Neural progenitor cell (in vitro differentiated cells): ENCODE measurements at regions not wholly inside any gene's neighbourhood (a gene's known extent, or its start where the extent isn't known, plus 50 kb on each side); places are given as distances from the start of the nearest gene placed in this dataset.

Source experiments
- DNase-seq: peaks from one replicate; pipeline ENCODE4 v3.0.0-alpha.2; 2016; ENCODE audit warnings: low spot score
- H2AFZ ChIP-seq: fragments of 200-600 bp; sonication (generic); replicated peaks from 2 replicates; pipeline ENCODE4 v1.6.1; 2016; ENCODE audit warnings: antibody characterized with exemption
- H3F3A ChIP-seq: fragments of 200-600 bp; sonication (generic); 2 replicates; pipeline ENCODE4 v1.6.1; 2016; ENCODE audit warnings: antibody characterized with exemption, low read depth
- H3K27ac ChIP-seq: fragments of 200-600 bp; sonication (generic); 2 replicates; pipeline ENCODE4 v1.5.1; 2016; ENCODE audit warnings: mild to moderate bottlenecking
- H3K27me3 ChIP-seq: fragments of 200-600 bp; sonication (generic); 2 replicates; pipeline ENCODE4 v1.6.1; 2016; ENCODE audit warnings: mild to moderate bottlenecking, moderate library complexity
- H3K36me3 ChIP-seq: fragments of 200-600 bp; sonication (generic); 2 replicates; pipeline ENCODE4 v1.5.1; 2016
- H3K4me1 ChIP-seq: fragments of 200-600 bp; sonication (generic); 2 replicates; pipeline ENCODE4 v1.6.1; 2016; ENCODE audit warnings: mixed run types
- H3K4me2 ChIP-seq: fragments of 200-600 bp; sonication (generic); 2 replicates; pipeline ENCODE4 v1.6.1; 2016
- H3K4me3 ChIP-seq: fragments of 200-600 bp; sonication (generic); 2 replicates; pipeline ENCODE4 v1.5.1; 2016
- H3K79me2 ChIP-seq: fragments of 200-600 bp; sonication (generic); 2 replicates; pipeline ENCODE4 v1.6.1; 2016; ENCODE audit warnings: low read depth
- H3K9ac ChIP-seq: fragments of 200-600 bp; sonication (generic); 2 replicates; pipeline ENCODE4 v1.6.1; 2016
- H3K9me3 ChIP-seq: fragments of 200-600 bp; sonication (generic); 2 replicates; pipeline ENCODE4 v1.5.1; 2016; ENCODE audit warnings: low read depth
- H4K20me1 ChIP-seq: fragments of 200-600 bp; sonication (generic); 2 replicates; pipeline ENCODE4 v1.6.1; 2016; ENCODE audit warnings: low read depth
- H3K27ac Mint-ChIP-seq: 3 replicates; pipeline ENCODE4 v1.8.0; 2021; ENCODE audit warnings: mixed read lengths
- H3K27me3 Mint-ChIP-seq: 2 replicates; pipeline ENCODE4 v1.8.0; 2022; ENCODE audit warnings: low read depth, mild to moderate bottlenecking, inconsistent platforms, moderate library complexity, mixed read lengths; ENCODE audit not compliant: insufficient read depth
- H3K36me3 Mint-ChIP-seq: 3 replicates; pipeline ENCODE4 v1.8.0; 2021; ENCODE audit warnings: mixed read lengths
- H3K4me1 Mint-ChIP-seq: 3 replicates; pipeline ENCODE4 v1.8.0; 2021; ENCODE audit warnings: mixed read lengths
- H3K4me3 Mint-ChIP-seq: 3 replicates; pipeline ENCODE4 v1.8.0; 2021; ENCODE audit warnings: mild to moderate bottlenecking, moderate library complexity, mixed read lengths
- H3K9me3 Mint-ChIP-seq: 3 replicates; pipeline ENCODE4 v1.8.0; 2020; ENCODE audit warnings: mixed read lengths
- CTCF ChIP-seq: fragments of 200-600 bp; sonication (generic); IDR thresholded peaks from 2 replicates; pipeline ENCODE4 v1.5.1; 2017; ENCODE audit warnings: antibody characterized with exemption, mild to moderate bottlenecking
- EZH2 ChIP-seq: fragments of 200-600 bp; sonication (generic); IDR thresholded peaks from 2 replicates; pipeline ENCODE4 v1.6.1; 2017; ENCODE audit warnings: antibody characterized with exemption, mild to moderate bottlenecking, moderate library complexity
- EZH2phosphoT487 ChIP-seq: fragments of 200-600 bp; sonication (generic); IDR thresholded peaks from 2 replicates; pipeline ENCODE4 v1.6.1; 2017; ENCODE audit warnings: antibody characterized with exemption

DNA sequence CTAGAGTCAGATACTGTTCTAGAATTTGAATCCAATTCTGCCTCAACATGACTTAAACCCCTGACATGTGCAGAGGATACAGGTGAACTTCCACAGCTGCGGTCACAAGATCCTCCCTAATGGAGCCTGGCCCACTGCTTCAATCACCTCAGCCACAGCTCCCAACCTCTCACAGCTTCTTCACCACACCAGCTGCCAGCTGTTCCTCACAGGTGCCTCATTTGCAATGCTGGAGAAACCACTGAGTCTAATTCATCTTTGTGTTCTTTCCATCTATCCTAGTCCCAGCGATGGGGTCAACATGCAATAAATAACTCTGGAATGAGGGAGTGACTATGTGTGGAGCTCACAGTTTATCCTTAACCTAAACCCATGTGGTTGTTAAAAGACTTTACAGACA lies 72.0 kb upstream of the MAF start:
- Histone ChIP-seq H4K20me1 (no peaks in the 10 kb centered on the region), H3K4me2 (no peak overlapping the region), H3K9me3 (peaks cover 5% of the 10 kb centered on the region), H3K27me3 (no peaks in the 10 kb centered on the region), H3K79me2 (no peaks in the 10 kb centered on the region), H2AFZ (no peak overlapping the region), H3K36me3 (no peaks in the 10 kb centered on the region), H3F3A (no peaks in the 10 kb centered on the region), H3K4me3 (no peak overlapping the region), H3K27ac (no peak overlapping the region), H3K9ac (no peak overlapping the region), H3K4me1 (no peaks in the 10 kb centered on the region)
- Mint-ChIP-seq H3K9me3 (peaks cover 15% of the 10 kb centered on the region), H3K27ac (no peak overlapping the region), H3K36me3 (no peaks in the 10 kb centered on the region), H3K4me3 (no peak overlapping the region), H3K27me3 (peaks cover 2% of the 10 kb centered on the region), H3K4me1 (no peaks in the 10 kb centered on the region)
- DNase-seq: no peak
- TF ChIP-seq EZH2 (no peak), CTCF (no peak), EZH2phosphoT487 (no peak)

DNA sequence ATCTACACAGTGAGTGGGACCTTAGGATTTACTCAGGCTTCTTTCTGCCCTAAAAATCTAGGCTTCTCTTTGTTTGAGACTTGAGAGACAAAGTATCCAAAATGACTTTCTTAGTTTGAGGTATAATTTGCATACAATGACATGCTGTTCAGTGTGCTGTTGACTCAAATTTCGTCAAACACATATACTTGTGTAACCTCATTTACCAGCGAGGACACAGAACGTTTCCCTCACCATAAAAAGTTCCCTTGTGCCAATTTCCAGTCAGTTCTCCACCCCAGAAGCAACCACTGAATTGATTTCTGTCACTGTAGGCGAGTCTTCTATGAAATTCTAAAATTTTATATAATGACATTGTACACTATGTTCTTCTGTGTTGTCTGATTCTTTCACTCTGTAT lies 68.0 kb upstream of the MAF start:
- no peak overlapping the region for H3K4me3 Mint-ChIP-seq
- H3K27ac ChIP-seq: no peak overlapping the region
- H3K36me3 ChIP-seq: no peaks in the 10 kb centered on the region
- H3K9ac ChIP-seq: no peak overlapping the region
- H3K4me1 ChIP-seq: no peaks in the 10 kb centered on the region
- H3K27me3 Mint-ChIP-seq: peaks cover 2% of the 10 kb centered on the region
- no peak overlapping the region for H3K4me2 ChIP-seq
- no peak overlapping the region for H3K27ac Mint-ChIP-seq
- no peaks in the 10 kb centered on the region for H3K79me2 ChIP-seq
- H3K27me3 ChIP-seq: no peaks in the 10 kb centered on the region
- H3K4me3 ChIP-seq: no peak overlapping the region
- TF ChIP-seq EZH2phosphoT487 (no peak), EZH2 (no peak), CTCF (no peak)
- no peaks in the 10 kb centered on the region for H3F3A ChIP-seq
- peaks cover 18% of the 10 kb centered on the region for H3K9me3 Mint-ChIP-seq
- no peaks in the 10 kb centered on the region for H3K4me1 Mint-ChIP-seq
- DNase-seq: no peak
- H4K20me1 ChIP-seq: no peaks in the 10 kb centered on the region
- H3K36me3 Mint-ChIP-seq: no peaks in the 10 kb centered on the region
- H3K9me3 ChIP-seq: peaks cover 5% of the 10 kb centered on the region
- H2AFZ ChIP-seq: no peak overlapping the region

- Histone ChIP-seq H4K20me1 (no peaks in the 10 kb centered on the region), H3K4me1 (no peaks in the 10 kb centered on the region), H3K9me3 (peaks cover 5% of the 10 kb centered on the region), H3K36me3 (no peaks in the 10 kb centered on the region), H3K4me3 (no peak overlapping the region), H3F3A (no peaks in the 10 kb centered on the region), H3K27me3 (no peaks in the 10 kb centered on the region), H3K79me2 (no peaks in the 10 kb centered on the region), H3K27ac (no peak overlapping the region), H2AFZ (no peak overlapping the region), H3K9ac (no peak overlapping the region), H3K4me2 (no peak overlapping the region)
- Mint-ChIP-seq H3K9me3 (peaks cover 16% of the 10 kb centered on the region), H3K4me1 (no peaks in the 10 kb centered on the region), H3K4me3 (no peak overlapping the region), H3K27ac (no peak overlapping the region), H3K27me3 (peaks cover 2% of the 10 kb centered on the region), H3K36me3 (peaks cover 2% of the 10 kb centered on the region)
- TF ChIP-seq CTCF (no peak), EZH2 (no peak), EZH2phosphoT487 (no peak)
- no peak for DNase-seq
Measured at GRCh38 chr16:79665970-79666369, 65.4 kb upstream of the MAF start.

GRCh38 chr16:79664407-79664806 lies 63.9 kb upstream of the MAF start:
- Mint-ChIP-seq H3K4me1 (no peaks in the 10 kb centered on the region), H3K4me3 (no peak overlapping the region), H3K27ac (no peak overlapping the region), H3K9me3 (peaks cover 18% of the 10 kb centered on the region), H3K27me3 (no peaks in the 10 kb centered on the region), H3K36me3 (peaks cover 2% of the 10 kb centered on the region)
- Histone ChIP-seq H3K79me2 (no peaks in the 10 kb centered on the region), H3K27me3 (no peaks in the 10 kb centered on the region), H3K4me1 (no peaks in the 10 kb centered on the region), H3K4me3 (no peak overlapping the region), H3K36me3 (no peaks in the 10 kb centered on the region), H3K4me2 (no peak overlapping the region), H4K20me1 (no peaks in the 10 kb centered on the region), H2AFZ (no peak overlapping the region), H3K9me3 (peaks cover 5% of the 10 kb centered on the region), H3K9ac (no peak overlapping the region), H3K27ac (no peak overlapping the region), H3F3A (no peaks in the 10 kb centered on the region)
- TF ChIP-seq EZH2phosphoT487 (no peak), EZH2 (no peak), CTCF (no peak)
- no peak for DNase-seq
